NCI-H82 (cell line): ENCODE measurements at regions not wholly inside any gene's neighbourhood (a gene's known extent, or its start where the extent isn't known, plus 50 kb on each side); places are given as distances from the start of the nearest gene placed in this dataset.

Source experiments
- DNase-seq: peaks from one replicate; lab custom pipeline; 2025; lab: John Stamatoyannopoulos, UW

- no peak for DNase-seq
Observed at GRCh38 chr14:93870377-93870776, 56.8 kb upstream of the FAM181A start.

- no peak for DNase-seq
Observed at GRCh38 chr14:93869427-93869826, 57.7 kb upstream of the FAM181A start.

- DNase-seq: no peak
Observed at GRCh38 chr14:93868165-93868564, 59.0 kb upstream of the FAM181A start.

- no peak for DNase-seq
Observed at GRCh38 chr14:93862265-93862664, 64.9 kb upstream of the FAM181A start.

- DNase-seq: peak; percentile 82
Observed at GRCh38 chr14:93861836-93862235, 65.3 kb upstream of the FAM181A start.

- DNase-seq: peak; percentile 79
Observed at GRCh38 chr14:93859957-93860356, 67.2 kb upstream of the FAM181A start.

- DNase-seq: no peak
Observed at GRCh38 chr14:93858896-93859295, 68.2 kb upstream of the FAM181A start.

- DNase-seq: peak; percentile 54
Observed at GRCh38 chr14:93857500-93858283, 69.4 kb upstream of the PRIMA1 start.

GRCh38 chr14:93857081-93857480 is 68.8 kb upstream of the PRIMA1 start:
- peak; percentile 76 for DNase-seq

- peak; percentile 3 for DNase-seq
Observed at GRCh38 chr14:93855737-93856136, 67.5 kb upstream of the PRIMA1 start.

GRCh38 chr14:93847473-93847872 is 59.2 kb upstream of the PRIMA1 start:
- DNase-seq: no peak

GRCh38 chr14:93838238-93838637 is 50.0 kb upstream of the PRIMA1 start:
- DNase-seq: no peak
